ENCODE measurements at regions not wholly inside any gene's neighbourhood (a gene's known extent, or its start where the extent isn't known, plus 50 kb on each side); places are given as distances from the start of the nearest gene placed in this dataset.
"Not testable (repeated sequence)": the region's sequence is repeated elsewhere in the genome, so short reads cannot be mapped to it uniquely, and the experiment has no call there.

DNA sequence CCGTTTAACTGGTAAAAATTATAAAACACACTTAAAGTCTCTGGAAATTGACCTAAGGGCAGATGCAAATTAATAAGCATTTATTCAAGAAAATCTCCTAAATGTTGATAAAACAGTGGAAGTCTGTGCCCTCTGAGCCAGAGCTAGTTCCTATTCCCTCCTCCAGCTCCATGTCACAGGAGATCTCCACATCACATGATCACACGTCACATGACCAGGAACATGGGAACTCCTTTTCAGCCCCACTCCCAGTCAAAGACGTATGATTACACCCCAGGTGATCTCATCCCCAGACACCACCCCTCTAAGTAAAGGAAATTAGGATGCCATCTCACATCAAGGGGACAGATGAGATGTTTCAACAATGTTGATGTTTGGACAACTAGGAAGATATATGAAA is 237.7 kb upstream of the FRG1 start:
- not testable (repeated sequence) for TF ChIP-seq POLR2A, EP300 (IDR thresholded peaks at IDR 0.05)
- TF ChIP-seq, protein P1, sequence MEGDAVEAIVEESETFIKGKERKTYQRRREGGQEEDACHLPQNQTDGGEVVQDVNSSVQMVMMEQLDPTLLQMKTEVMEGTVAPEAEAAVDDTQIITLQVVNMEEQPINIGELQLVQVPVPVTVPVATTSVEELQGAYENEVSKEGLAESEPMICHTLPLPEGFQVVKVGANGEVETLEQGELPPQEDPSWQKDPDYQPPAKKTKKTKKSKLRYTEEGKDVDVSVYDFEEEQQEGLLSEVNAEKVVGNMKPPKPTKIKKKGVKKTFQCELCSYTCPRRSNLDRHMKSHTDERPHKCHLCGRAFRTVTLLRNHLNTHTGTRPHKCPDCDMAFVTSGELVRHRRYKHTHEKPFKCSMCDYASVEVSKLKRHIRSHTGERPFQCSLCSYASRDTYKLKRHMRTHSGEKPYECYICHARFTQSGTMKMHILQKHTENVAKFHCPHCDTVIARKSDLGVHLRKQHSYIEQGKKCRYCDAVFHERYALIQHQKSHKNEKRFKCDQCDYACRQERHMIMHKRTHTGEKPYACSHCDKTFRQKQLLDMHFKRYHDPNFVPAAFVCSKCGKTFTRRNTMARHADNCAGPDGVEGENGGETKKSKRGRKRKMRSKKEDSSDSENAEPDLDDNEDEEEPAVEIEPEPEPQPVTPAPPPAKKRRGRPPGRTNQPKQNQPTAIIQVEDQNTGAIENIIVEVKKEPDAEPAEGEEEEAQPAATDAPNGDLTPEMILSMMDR (IDR thresholded peaks at IDR 0.05): not testable (repeated sequence)

Measured in gastroesophageal sphincter (tissue), 3 donors.